ENCODE measurements at regions not wholly inside any gene's neighbourhood (a gene's known extent, or its start where the extent isn't known, plus 50 kb on each side); places are given as distances from the start of the nearest gene placed in this dataset.

DNA sequence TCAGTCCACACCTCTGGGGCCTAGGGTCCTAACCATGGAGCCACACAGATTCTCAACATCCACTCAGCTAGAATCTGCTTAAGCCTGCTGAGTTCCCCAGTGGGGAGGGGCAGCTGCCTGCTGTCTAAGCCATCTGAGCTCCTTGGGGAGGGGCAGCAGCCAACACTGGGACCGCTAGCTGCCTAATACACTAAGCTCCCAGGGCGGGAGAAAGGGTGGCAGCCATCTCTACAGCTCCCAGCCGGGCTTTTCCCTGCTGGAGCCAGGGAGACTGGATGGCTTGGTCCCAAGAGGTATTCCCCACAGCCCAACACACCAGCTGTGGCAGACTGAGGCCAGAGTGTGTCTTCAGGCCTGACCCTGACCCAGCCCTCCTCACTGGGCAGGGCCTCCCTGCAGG, 217.3 kb upstream of the TMEM45B start:
- Histone ChIP-seq H3K36me3 (ENCODE audit: control insufficient read depth, insufficient read depth, low read length) (no peaks in the 10 kb centered on the region), H3K27ac (ENCODE audit: low read depth, low read length) (no peak overlapping the region), H3K4me3 (ENCODE audit: low read length) (no peak overlapping the region), H3K27me3 (ENCODE audit: control insufficient read depth, insufficient read depth, low read length, poor library complexity, severe bottlenecking) (no peaks in the 10 kb centered on the region), H3K9me3 (ENCODE audit: control insufficient read depth, low read length) (no peaks in the 10 kb centered on the region), H3K4me1 (ENCODE audit: control insufficient read depth, insufficient read depth, low read length) (peaks cover 5% of the 10 kb centered on the region), H3K9ac (ENCODE audit: extremely low read depth, low read length, poor library complexity, severe bottlenecking) (no peak overlapping the region)
- no peak overlapping the region for H3K4me3 Mint-ChIP-seq
- no peak overlapping the region for H3K27ac Mint-ChIP-seq
- peak; percentile 40 for DNase-seq
- peaks cover 4% of the 10 kb centered on the region for H3K27me3 Mint-ChIP-seq (ENCODE audit: insufficient read depth)
- H3K9me3 Mint-ChIP-seq: no peaks in the 10 kb centered on the region
- H3K36me3 Mint-ChIP-seq (ENCODE audit: low read depth): no peaks in the 10 kb centered on the region
- WGBS, 2 experiments (ENCODE audit: insufficient coverage in 1 of 2, insufficient read length in 1 of 2): 79 to 100% methylated on average over 1 to 3 of the region's 3 CpGs
- H3K4me1 Mint-ChIP-seq: peaks cover 1% of the 10 kb centered on the region
- TF ChIP-seq CTCF (conservative IDR thresholded peaks at IDR 0.05): no peak

DNA sequence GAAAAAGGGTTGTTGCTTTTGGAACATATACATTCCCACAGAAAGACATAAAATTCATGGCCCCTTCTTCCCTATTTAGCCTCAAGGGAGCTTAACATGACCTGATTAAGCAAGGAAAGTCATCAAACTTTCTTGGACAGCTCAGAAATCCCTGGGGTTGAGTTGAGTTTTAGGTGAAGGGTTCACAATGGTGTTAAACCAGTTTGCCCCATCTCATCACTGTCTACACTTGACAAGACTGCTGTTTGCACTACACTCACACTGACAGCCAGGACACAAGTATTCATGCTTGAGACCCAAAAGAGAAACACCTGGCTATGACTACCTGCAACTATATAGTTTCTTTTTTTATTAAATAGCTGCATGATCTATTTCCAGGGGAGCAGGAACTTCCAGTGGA, 209.8 kb upstream of the TMEM45B start:
- H3K36me3 Mint-ChIP-seq (ENCODE audit: low read depth): no peaks in the 10 kb centered on the region

GRCh38 chr11:129608711-129609110, 206.9 kb upstream of the TMEM45B start:
- no peak for DNase-seq
- H3K27ac ChIP-seq (ENCODE audit: low read depth, low read length): no peak overlapping the region
- TF ChIP-seq CTCF (conservative IDR thresholded peaks at IDR 0.05): no peak
- Mint-ChIP-seq H3K4me3 (no peak overlapping the region), H3K27ac (no peak overlapping the region), H3K4me1 (peaks cover 11% of the 10 kb centered on the region), H3K27me3 (ENCODE audit: insufficient read depth) (peaks cover 6% of the 10 kb centered on the region), H3K36me3 (ENCODE audit: low read depth) (no peaks in the 10 kb centered on the region), H3K9me3 (no peaks in the 10 kb centered on the region)
- WGBS, 2 experiments (ENCODE audit: insufficient coverage in 1 of 2, insufficient read length in 1 of 2): 75 to 76% methylated on average over 5 to 6 of the region's 6 CpGs
- H3K4me3 ChIP-seq (ENCODE audit: low read length): no peak overlapping the region
- no peaks in the 10 kb centered on the region for H3K27me3 ChIP-seq (ENCODE audit: control insufficient read depth, insufficient read depth, low read length, poor library complexity, severe bottlenecking)
- no peaks in the 10 kb centered on the region for H3K9me3 ChIP-seq (ENCODE audit: control insufficient read depth, low read length)
- no peak overlapping the region for H3K9ac ChIP-seq (ENCODE audit: extremely low read depth, low read length, poor library complexity, severe bottlenecking)
- no peaks in the 10 kb centered on the region for H3K4me1 ChIP-seq (ENCODE audit: control insufficient read depth, insufficient read depth, low read length)
- no peaks in the 10 kb centered on the region for H3K36me3 ChIP-seq (ENCODE audit: control insufficient read depth, insufficient read depth, low read length)

More for the DNA sequence above, 209.8 kb upstream of the TMEM45B start:
- Histone ChIP-seq H3K9me3 (ENCODE audit: control insufficient read depth, low read length) (no peaks in the 10 kb centered on the region), H3K9ac (ENCODE audit: extremely low read depth, low read length, poor library complexity, severe bottlenecking) (no peak overlapping the region), H3K4me1 (ENCODE audit: control insufficient read depth, insufficient read depth, low read length) (no peaks in the 10 kb centered on the region), H3K4me3 (ENCODE audit: low read length) (no peak overlapping the region), H3K27ac (ENCODE audit: low read depth, low read length) (no peak overlapping the region), H3K27me3 (ENCODE audit: control insufficient read depth, insufficient read depth, low read length, poor library complexity, severe bottlenecking) (no peaks in the 10 kb centered on the region), H3K36me3 (ENCODE audit: control insufficient read depth, insufficient read depth, low read length) (no peaks in the 10 kb centered on the region)
- peaks cover 7% of the 10 kb centered on the region for H3K27me3 Mint-ChIP-seq (ENCODE audit: insufficient read depth)
- no peak for DNase-seq
- no peaks in the 10 kb centered on the region for H3K4me1 Mint-ChIP-seq
- H3K4me3 Mint-ChIP-seq: no peak overlapping the region
- no peak overlapping the region for H3K27ac Mint-ChIP-seq
- no peak for TF ChIP-seq CTCF (conservative IDR thresholded peaks at IDR 0.05)
- no peaks in the 10 kb centered on the region for H3K9me3 Mint-ChIP-seq

Measured in endodermal cell (in vitro differentiated cells).